C4-2B (cell line): ENCODE measurements at regions not wholly inside any gene's neighbourhood (a gene's known extent, or its start where the extent isn't known, plus 50 kb on each side); places are given as distances from the start of the nearest gene placed in this dataset.

ENCODE experiments used
- H3K27ac ChIP-seq: fragments of 450-650 bp; 2 replicates; pipeline ENCODE4 v1.5.1; 2017
- ZFX ChIP-seq: fragments of 450-650 bp; IDR thresholded peaks from 2 replicates; pipeline ENCODE4 v1.6.1; 2017
- TF ChIP-seq, protein P1 (sequence below): fragments of 450-650 bp; conservative IDR thresholded peaks from 2 replicates; pipeline ENCODE4 v1.5.1; 2017; ENCODE audit warnings: mild to moderate bottlenecking

DNA sequence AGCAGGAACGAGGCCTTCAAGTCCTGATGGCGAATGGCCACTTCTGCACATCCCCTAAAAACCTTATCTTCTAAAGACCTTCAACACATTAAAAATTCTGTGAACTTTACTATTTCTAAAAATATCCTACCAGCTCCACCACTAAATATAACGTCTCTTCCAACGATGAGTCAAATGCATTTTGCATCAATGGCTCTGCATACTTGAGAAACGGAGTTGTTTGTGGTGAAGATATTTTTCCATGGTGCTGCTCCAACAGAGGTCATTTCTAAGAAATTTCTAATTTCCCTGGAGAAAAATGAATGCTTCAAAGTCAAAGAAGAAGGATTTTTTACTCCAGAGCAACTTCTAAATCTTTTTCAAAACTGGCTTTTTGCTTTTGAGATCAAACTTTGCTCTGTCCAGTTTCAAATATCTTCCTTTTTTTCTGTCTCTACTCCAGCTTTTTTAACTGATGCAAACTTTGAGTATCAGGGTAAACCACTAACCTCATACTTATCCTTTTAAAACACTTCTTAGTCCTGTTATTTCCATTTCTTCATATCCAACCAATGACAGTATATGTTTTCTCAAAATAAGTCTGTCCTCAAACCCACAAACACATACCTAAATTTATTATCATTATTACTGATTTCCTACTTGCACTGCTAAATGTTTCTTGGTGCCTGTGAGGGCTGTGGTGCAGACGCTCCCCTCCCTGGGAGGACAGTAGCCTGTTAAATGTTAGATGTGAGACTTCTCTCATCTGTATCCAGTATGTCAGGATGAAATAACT is 258.1 kb downstream of the KLF6 start:
- TF ChIP-seq ZFX: no peak
- TF ChIP-seq, protein P1, sequence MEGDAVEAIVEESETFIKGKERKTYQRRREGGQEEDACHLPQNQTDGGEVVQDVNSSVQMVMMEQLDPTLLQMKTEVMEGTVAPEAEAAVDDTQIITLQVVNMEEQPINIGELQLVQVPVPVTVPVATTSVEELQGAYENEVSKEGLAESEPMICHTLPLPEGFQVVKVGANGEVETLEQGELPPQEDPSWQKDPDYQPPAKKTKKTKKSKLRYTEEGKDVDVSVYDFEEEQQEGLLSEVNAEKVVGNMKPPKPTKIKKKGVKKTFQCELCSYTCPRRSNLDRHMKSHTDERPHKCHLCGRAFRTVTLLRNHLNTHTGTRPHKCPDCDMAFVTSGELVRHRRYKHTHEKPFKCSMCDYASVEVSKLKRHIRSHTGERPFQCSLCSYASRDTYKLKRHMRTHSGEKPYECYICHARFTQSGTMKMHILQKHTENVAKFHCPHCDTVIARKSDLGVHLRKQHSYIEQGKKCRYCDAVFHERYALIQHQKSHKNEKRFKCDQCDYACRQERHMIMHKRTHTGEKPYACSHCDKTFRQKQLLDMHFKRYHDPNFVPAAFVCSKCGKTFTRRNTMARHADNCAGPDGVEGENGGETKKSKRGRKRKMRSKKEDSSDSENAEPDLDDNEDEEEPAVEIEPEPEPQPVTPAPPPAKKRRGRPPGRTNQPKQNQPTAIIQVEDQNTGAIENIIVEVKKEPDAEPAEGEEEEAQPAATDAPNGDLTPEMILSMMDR: no peak
- H3K27ac ChIP-seq: no peak overlapping the region

DNA sequence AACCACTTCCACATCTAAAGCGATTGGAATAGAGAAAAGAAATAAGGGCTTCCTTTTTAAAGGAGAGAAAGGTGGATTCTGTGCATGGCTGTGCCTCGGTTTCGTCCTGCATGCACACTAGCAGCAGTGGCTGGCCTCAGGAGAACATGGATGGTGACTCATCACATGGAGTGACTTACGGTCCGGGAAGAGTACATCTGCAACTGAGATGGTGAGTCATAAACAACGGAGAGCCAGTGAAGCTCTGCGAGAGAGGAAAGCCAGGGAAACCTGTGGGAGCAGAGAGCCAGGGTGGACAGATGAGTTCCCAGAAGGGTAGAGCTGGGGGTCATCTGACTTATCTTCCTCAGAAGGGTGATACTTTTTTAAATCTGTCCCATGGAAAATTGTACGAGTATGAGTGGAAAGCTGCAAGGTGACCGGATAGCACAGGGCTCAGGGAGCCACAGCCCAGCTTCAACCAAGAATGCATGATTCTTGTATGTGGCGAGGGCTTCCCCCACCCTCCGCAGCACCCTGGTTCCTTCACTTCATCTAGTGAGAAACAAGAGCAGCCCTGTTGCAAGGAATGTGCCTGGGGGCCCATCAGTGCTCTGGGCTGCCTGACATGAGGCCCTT is 259.1 kb downstream of the KLF6 start:
- peak overlapping the region; percentile 33; the same call in 1 of the 2 replicates for H3K27ac ChIP-seq
- TF ChIP-seq, protein P1: no peak
- TF ChIP-seq ZFX: no peak

DNA sequence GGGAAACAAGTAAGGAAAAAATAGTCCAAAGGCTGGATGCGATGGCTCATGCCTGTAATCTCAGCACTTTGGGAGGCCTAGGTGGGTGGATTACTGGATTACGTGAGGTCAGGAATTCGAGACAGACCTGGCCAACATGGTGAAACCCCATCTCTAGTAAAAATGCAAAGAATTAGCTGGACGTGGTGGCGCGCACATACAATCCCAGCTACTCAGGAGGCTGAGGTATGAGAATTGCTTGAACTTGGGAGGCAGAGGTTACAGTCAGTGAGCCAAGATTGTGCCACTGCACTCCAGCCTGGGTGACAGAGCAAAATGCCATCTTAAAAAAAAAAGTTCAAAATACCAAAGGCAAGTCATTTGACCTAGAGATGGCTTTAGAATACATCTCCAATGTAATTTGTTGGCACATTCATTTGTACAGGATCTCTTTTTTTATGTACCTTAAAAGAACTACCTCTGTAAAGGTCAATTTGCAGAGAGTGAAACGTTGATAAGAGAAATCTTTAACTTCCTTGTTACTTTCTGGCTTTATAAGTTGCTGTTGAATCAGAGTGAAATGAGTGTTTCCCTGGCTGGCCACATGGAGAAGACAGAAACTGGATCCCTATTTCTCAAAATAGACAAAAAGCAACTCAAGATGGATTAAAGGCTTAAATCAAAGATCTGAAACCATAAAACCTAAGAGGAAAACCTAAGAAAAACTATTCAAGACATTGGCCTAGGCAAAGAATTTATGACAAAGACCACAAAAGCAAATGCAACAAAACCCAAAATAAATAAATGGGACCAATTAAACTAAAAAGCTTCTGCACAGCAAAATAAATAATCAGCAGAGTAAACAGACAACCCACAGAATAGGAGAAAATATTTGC is 260.7 kb downstream of the KLF6 start:
- H3K27ac ChIP-seq: peak overlapping the region; percentile 79
- TF ChIP-seq, protein P1: no peak; the same call in 1 of the 2 replicates
- no peak for TF ChIP-seq ZFX

DNA sequence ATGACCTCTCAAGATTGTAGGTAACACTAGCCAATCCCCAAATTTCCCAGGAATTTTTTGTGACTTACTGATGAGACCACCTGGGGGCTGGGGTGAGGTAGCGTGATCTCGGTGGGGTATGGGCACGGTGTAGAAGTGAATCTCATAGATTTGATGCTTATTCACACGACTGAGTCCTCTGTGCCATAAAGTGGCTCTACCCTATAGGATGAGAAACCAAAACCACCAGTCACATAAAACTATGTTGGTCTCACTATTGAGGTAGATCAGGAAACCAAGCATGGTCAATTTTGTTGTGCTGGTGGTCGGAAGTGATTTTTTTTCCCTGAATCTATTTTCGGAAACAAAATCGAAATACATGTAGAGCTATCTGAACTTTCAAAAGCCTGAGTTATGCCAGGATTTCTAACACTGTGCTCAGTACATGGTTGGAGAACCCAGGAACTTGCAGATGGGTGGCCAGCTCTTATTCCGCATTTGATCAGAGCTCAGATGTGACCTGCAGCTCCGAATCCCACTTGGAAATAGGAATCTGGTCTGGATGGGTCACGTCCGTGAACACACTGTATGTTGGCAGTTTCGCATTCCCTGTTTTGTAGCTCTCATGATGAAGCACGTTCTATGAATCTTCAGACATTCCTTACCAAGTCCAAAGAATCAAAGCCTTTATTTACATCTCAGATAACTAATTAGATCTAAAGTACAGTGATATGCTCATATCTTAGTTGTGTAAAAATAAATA is 261.5 kb downstream of the KLF6 start:
- H3K27ac ChIP-seq: peak overlapping the region; percentile 79
- TF ChIP-seq, protein P1: no peak
- TF ChIP-seq ZFX: no peak

DNA sequence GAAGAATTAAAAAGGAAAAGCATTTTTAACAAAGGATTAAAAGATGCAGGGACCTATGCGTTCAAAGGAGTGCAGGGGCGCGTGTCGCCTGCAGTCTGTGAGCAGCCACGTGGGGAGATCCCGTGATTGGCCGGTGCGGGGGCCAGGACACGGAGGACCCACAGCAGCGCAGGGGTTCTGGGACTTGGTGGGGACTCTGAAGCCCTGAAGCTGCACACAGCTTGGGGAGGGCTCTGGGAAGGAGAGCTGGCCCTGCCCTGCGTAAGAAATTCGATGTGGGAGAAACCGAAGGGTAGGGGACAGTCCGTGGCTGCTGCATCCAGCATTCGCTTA is 268.1 kb downstream of the KLF6 start:
- TF ChIP-seq, protein P1: no peak
- TF ChIP-seq ZFX: no peak
- no peak overlapping the region for H3K27ac ChIP-seq

DNA sequence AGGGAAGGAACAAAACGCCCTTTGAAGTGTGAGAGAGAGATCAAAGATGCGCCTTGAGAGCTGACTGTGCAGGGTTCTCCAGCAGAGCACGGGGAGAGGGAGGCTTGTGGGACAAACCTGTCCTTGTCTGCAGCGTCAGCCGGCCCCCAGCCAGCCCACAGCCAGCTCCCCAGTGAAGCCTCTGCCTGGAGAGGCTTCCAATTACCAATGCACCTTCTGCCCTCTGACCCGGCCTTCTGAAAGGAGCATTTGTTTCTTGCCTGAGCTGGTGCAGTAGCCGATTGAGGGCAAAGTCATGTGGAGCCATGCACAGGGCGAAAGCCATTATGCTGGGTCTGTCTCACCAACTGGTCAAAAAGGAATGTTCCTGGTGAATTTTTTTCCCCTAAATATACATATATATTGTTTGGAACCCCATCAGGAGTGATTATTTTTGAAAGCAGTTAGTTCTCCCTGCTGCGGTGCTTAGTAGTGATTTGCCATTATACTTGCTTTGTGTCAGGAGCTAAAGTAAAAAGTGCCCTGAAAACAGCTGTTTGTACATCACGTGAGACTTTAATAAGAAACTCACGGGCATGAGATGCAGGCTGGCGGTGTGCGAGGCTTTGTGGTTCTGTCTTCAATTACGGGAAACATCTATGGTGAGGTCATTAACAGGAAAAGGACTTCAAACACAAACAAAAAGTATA is 268.6 kb downstream of the KLF6 start:
- H3K27ac ChIP-seq: no peak overlapping the region
- no peak for TF ChIP-seq ZFX
- TF ChIP-seq, protein P1: no peak
